ENCODE measurements at regions not wholly inside any gene's neighbourhood (a gene's known extent, or its start where the extent isn't known, plus 50 kb on each side); places are given as distances from the start of the nearest gene placed in this dataset.

DNA sequence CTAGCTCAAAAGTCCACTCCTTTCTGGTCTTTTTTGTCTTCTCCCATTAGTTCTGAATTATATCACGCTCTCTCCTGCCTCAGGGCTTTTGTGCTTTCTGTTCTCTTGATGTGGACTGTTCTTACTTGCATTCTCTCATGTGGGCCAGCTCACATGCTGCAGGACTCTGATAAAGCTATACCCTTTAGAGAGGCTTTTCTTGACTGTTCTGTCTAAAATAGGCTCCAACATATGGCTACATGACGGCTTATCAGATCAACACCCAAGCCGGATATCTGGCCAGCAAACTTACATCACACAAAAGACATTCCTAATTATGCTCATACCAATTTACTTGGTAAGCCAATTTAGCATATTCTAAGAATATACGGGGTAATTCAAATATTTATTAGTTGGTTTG is 1494.5 kb downstream of the TECRL start:
- no peak for TF ChIP-seq GABPA (IDR thresholded peaks at IDR 0.05; ENCODE audit: low read depth)
- TF ChIP-seq NRF1 (conservative IDR thresholded peaks at IDR 0.05; ENCODE audit: low read depth, low read length) = no peak

All from GM12878 (cell line).